ENCODE measurements at regions not wholly inside any gene's neighbourhood (a gene's known extent, or its start where the extent isn't known, plus 50 kb on each side); places are given as distances from the start of the nearest gene placed in this dataset.
"Not testable (repeated sequence)": the region's sequence is repeated elsewhere in the genome, so short reads cannot be mapped to it uniquely, and the experiment has no call there.

DNA sequence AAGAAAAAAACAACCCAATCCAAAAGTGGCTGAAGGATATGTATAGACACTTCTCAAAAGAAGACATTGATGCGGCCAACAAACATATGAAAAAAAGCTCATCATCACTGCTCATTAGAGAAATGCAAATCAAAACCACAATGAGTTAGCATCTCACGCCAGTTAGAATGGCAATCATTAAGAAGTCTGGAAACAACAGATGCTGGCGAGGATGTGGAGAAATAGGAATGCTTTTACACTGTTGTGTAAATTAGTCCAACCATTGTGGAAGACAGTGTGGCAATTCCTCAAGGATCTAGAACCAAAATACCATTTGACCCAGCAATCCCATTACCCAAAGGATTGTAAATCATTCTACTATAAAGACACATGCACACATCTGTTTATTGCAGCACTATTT, 107.2 kb downstream of the ARL4C start:
- not testable (repeated sequence) for H3K4me1 ChIP-seq (ENCODE audit: insufficient read depth, low read length); H3K9ac ChIP-seq (ENCODE audit: low read depth, low read length); H3K4me3 ChIP-seq (ENCODE audit: low read length); H3K9me3 ChIP-seq (ENCODE audit: insufficient read depth, low read depth, low read length); H3K27ac ChIP-seq (ENCODE audit: low read length); H3K36me3 ChIP-seq (ENCODE audit: insufficient read depth, low read depth, low read length); H3K27me3 ChIP-seq (ENCODE audit: insufficient read depth, low read length)

DNA sequence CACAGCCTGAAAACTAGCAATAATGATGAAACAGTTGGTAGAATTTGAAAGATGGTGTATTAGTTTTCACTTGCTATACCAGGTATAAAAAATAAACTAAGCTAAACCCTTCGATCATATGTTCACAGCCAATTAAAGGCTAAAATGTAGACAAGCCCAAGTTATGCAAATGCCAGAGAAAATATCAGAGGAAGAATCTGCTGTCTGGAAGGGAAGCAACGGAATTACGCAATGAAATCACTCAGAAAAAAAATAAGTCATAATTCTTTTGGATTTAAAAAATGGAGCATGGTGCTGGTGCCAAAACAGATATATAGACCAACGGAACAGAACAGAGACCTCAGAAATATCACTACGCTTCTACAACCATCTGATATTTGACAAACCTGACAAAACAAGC, 108.3 kb downstream of the ARL4C start:
- Histone ChIP-seq H3K36me3 (ENCODE audit: insufficient read depth, low read depth, low read length) (no peaks in the 10 kb centered on the region), H3K27me3 (ENCODE audit: insufficient read depth, low read length) (no peaks in the 10 kb centered on the region), H3K9me3 (ENCODE audit: insufficient read depth, low read depth, low read length) (no peaks in the 10 kb centered on the region), H3K4me1 (ENCODE audit: insufficient read depth, low read length) (no peaks in the 10 kb centered on the region), H3K27ac (ENCODE audit: low read length) (no peak overlapping the region), H3K4me3 (ENCODE audit: low read length) (no peak overlapping the region), H3K9ac (ENCODE audit: low read depth, low read length) (no peak overlapping the region)

DNA sequence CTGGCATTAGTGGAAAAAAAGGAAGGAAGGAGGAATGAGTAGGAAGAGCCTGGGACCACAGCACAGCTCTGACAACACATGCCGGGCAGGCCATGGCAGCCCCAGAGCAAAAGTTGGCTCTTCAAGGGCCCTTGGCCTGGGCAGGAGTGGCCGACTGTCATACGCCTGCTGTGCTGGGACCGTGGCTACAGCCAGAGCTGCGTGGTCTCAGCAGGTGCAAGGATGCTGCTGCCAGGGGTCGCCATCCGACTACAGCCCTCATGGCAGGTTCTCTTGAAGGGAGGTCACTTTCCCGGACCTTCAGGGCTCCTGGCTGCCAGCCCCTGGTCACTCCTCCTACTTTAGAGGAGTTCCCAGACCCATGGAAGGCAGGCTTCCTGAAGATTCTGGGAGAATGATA, 109.9 kb downstream of the ARL4C start:
- no peaks in the 10 kb centered on the region for H3K9me3 ChIP-seq (ENCODE audit: insufficient read depth, low read depth, low read length)
- no peaks in the 10 kb centered on the region for H3K36me3 ChIP-seq (ENCODE audit: insufficient read depth, low read depth, low read length)
- H3K4me1 ChIP-seq (ENCODE audit: insufficient read depth, low read length), result no peaks in the 10 kb centered on the region
- no peak overlapping the region for H3K4me3 ChIP-seq (ENCODE audit: low read length)
- no peak overlapping the region for H3K27ac ChIP-seq (ENCODE audit: low read length)
- H3K9ac ChIP-seq (ENCODE audit: low read depth, low read length), result no peak overlapping the region
- no peaks in the 10 kb centered on the region for H3K27me3 ChIP-seq (ENCODE audit: insufficient read depth, low read length)

GRCh38 chr2:234382131-234382530, 114.8 kb downstream of the ARL4C start:
- H3K4me3 ChIP-seq (ENCODE audit: low read length), result no peak overlapping the region
- no peaks in the 10 kb centered on the region for H3K36me3 ChIP-seq (ENCODE audit: insufficient read depth, low read depth, low read length)
- no peaks in the 10 kb centered on the region for H3K9me3 ChIP-seq (ENCODE audit: insufficient read depth, low read depth, low read length)
- H3K9ac ChIP-seq (ENCODE audit: low read depth, low read length), result no peak overlapping the region
- no peak overlapping the region for H3K27ac ChIP-seq (ENCODE audit: low read length)
- H3K27me3 ChIP-seq (ENCODE audit: insufficient read depth, low read length), result no peaks in the 10 kb centered on the region
- 0 out of 2 replicates have a peak, but pooled peaks cover 3% of the 10 kb centered on the region for H3K4me1 ChIP-seq (ENCODE audit: insufficient read depth, low read length)

GRCh38 chr2:234378958-234379357, 117.9 kb downstream of the ARL4C start:
- H3K27me3 ChIP-seq (ENCODE audit: insufficient read depth, low read length); H3K27ac ChIP-seq (ENCODE audit: low read length); H3K9me3 ChIP-seq (ENCODE audit: insufficient read depth, low read depth, low read length); H3K4me3 ChIP-seq (ENCODE audit: low read length); H3K36me3 ChIP-seq (ENCODE audit: insufficient read depth, low read depth, low read length); H3K4me1 ChIP-seq (ENCODE audit: insufficient read depth, low read length); H3K9ac ChIP-seq (ENCODE audit: low read depth, low read length): not testable (repeated sequence)

DNA sequence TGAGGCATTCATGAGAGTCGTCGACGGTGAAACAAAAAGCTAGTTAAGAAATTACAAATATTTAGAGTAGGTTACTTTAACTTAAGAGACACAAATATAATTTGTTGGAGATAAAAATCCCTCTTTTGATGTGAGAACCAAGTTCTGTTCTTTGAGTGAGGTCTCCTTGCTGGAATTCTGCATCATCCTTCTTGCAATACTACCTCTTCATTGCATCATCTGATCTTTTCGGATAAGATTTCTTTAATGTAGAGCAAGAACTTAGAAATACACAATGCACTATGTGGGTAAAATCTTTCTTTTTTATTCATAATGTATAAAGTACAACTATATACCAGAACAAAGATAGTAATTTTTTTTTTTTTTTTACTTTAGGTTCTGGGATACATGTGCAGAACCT, 118.4 kb downstream of the ARL4C start:
- H3K4me1 ChIP-seq (ENCODE audit: insufficient read depth, low read length), result 0 out of 2 replicates have a peak, but pooled peaks cover 3% of the 10 kb centered on the region
- H3K9me3 ChIP-seq (ENCODE audit: insufficient read depth, low read depth, low read length), result no peaks in the 10 kb centered on the region
- no peak overlapping the region; the same call in 1 of the 2 replicates for H3K9ac ChIP-seq (ENCODE audit: low read depth, low read length)
- H3K27me3 ChIP-seq (ENCODE audit: insufficient read depth, low read length), result no peaks in the 10 kb centered on the region
- no peaks in the 10 kb centered on the region for H3K36me3 ChIP-seq (ENCODE audit: insufficient read depth, low read depth, low read length)
- H3K27ac ChIP-seq (ENCODE audit: low read length), result no peak overlapping the region
- no peak overlapping the region for H3K4me3 ChIP-seq (ENCODE audit: low read length)

GRCh38 chr2:234377761-234378391, 119.0 kb downstream of the ARL4C start:
- Histone ChIP-seq H3K9ac (ENCODE audit: low read depth, low read length) (no peak overlapping the region; the same call in 1 of the 2 replicates), H3K4me1 (ENCODE audit: insufficient read depth, low read length) (0 out of 2 replicates have a peak, but pooled peaks cover 3% of the 10 kb centered on the region), H3K27me3 (ENCODE audit: insufficient read depth, low read length) (no peaks in the 10 kb centered on the region), H3K27ac (ENCODE audit: low read length) (no peak overlapping the region), H3K4me3 (ENCODE audit: low read length) (no peak overlapping the region), H3K9me3 (ENCODE audit: insufficient read depth, low read depth, low read length) (no peaks in the 10 kb centered on the region), H3K36me3 (ENCODE audit: insufficient read depth, low read depth, low read length) (no peaks in the 10 kb centered on the region)

- Histone ChIP-seq H3K4me1 (ENCODE audit: insufficient read depth, low read length) (0 out of 2 replicates have a peak, but pooled peaks cover 3% of the 10 kb centered on the region), H3K27me3 (ENCODE audit: insufficient read depth, low read length) (no peaks in the 10 kb centered on the region), H3K4me3 (ENCODE audit: low read length) (no peak overlapping the region), H3K27ac (ENCODE audit: low read length) (no peak overlapping the region), H3K9ac (ENCODE audit: low read depth, low read length) (no peak overlapping the region), H3K9me3 (ENCODE audit: insufficient read depth, low read depth, low read length) (no peaks in the 10 kb centered on the region), H3K36me3 (ENCODE audit: insufficient read depth, low read depth, low read length) (no peaks in the 10 kb centered on the region)
These were observed 120.7 kb downstream of the ARL4C start for GRCh38 chr2:234376229-234376628.

DNA sequence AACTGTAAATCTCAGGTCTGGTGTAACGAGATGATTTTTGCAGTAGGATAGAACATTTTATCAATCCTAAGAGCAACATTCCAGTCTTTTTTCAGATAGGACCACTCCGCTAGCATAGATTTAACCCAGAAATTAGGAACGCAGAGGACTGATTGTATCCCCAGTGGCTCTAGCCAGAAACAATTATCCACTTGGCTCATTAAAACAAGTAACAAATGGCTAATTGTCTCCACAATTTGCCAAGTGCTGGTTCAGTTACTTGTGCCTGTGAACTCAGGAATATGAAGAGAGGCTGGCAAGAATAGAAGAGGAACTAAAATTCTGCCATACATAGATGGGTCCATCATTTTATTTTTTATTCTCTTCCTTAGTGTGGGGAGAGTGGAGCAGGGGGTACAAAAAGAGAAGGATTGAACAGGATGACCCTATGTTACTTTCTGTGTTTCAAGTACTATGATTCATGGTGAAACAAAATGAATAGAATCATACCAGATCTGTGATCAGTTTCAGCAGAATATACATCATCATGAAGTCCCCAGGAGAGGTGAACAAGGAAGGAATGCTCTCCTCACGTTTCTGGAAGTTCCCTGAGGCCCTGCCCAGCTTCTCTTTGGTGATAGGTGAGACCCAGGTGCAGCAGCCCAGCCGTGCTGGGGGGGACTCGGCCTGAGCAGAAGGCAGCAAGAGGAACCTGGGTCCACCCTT, 121.6 kb downstream of the ARL4C start:
- Histone ChIP-seq H3K9me3 (ENCODE audit: insufficient read depth, low read depth, low read length) (no peaks in the 10 kb centered on the region), H3K27ac (ENCODE audit: low read length) (no peak overlapping the region), H3K9ac (ENCODE audit: low read depth, low read length) (no peak overlapping the region), H3K4me1 (ENCODE audit: insufficient read depth, low read length) (0 out of 2 replicates have a peak, but pooled peaks cover 3% of the 10 kb centered on the region), H3K36me3 (ENCODE audit: insufficient read depth, low read depth, low read length) (no peaks in the 10 kb centered on the region), H3K4me3 (ENCODE audit: low read length) (no peak overlapping the region), H3K27me3 (ENCODE audit: insufficient read depth, low read length) (no peaks in the 10 kb centered on the region)

DNA sequence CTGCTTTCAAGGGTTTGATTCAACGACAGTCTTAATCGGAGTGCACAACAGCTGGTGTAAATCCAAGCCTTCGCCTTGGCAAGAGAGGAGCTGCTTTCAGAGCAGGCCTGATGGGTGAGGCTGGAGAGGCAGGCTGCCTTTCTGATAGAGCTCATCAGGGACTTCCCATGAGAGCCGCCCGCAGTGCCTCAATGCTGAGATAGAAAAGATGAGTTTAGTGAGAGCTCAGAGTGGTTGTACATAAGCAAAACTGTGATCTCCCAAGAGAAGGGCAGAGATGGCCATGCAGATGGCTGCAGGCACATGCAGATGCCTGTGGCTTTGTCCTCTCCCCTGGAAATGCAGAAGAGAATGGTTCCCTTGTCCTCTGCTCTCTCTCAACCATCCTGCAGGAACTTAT, 122.1 kb downstream of the ARL4C start:
- no peaks in the 10 kb centered on the region for H3K9me3 ChIP-seq (ENCODE audit: insufficient read depth, low read depth, low read length)
- H3K27me3 ChIP-seq (ENCODE audit: insufficient read depth, low read length), result no peaks in the 10 kb centered on the region
- H3K4me3 ChIP-seq (ENCODE audit: low read length), result no peak overlapping the region
- H3K36me3 ChIP-seq (ENCODE audit: insufficient read depth, low read depth, low read length), result no peaks in the 10 kb centered on the region
- H3K27ac ChIP-seq (ENCODE audit: low read length), result no peak overlapping the region
- 0 out of 2 replicates have a peak, but pooled peaks cover 3% of the 10 kb centered on the region for H3K4me1 ChIP-seq (ENCODE audit: insufficient read depth, low read length)
- no peak overlapping the region for H3K9ac ChIP-seq (ENCODE audit: low read depth, low read length)

GRCh38 chr2:234374150-234374508, 122.8 kb downstream of the ARL4C start:
- H3K4me3 ChIP-seq (ENCODE audit: low read length), result no peak overlapping the region
- no peak overlapping the region for H3K9ac ChIP-seq (ENCODE audit: low read depth, low read length)
- no peaks in the 10 kb centered on the region for H3K9me3 ChIP-seq (ENCODE audit: insufficient read depth, low read depth, low read length)
- no peaks in the 10 kb centered on the region for H3K27me3 ChIP-seq (ENCODE audit: insufficient read depth, low read length)
- H3K4me1 ChIP-seq (ENCODE audit: insufficient read depth, low read length), result peaks cover 3% of the 10 kb centered on the region; the same call in 1 of the 2 replicates
- H3K27ac ChIP-seq (ENCODE audit: low read length), result no peak overlapping the region
- H3K36me3 ChIP-seq (ENCODE audit: insufficient read depth, low read depth, low read length), result no peaks in the 10 kb centered on the region

- Histone ChIP-seq H3K36me3 (ENCODE audit: insufficient read depth, low read depth, low read length) (no peaks in the 10 kb centered on the region), H3K4me3 (ENCODE audit: low read length) (no peak overlapping the region), H3K9me3 (ENCODE audit: insufficient read depth, low read depth, low read length) (no peaks in the 10 kb centered on the region), H3K27ac (ENCODE audit: low read length) (no peak overlapping the region), H3K4me1 (ENCODE audit: insufficient read depth, low read length) (peaks cover 7% of the 10 kb centered on the region), H3K27me3 (ENCODE audit: insufficient read depth, low read length) (no peaks in the 10 kb centered on the region), H3K9ac (ENCODE audit: low read depth, low read length) (no peak overlapping the region)
These were observed 123.3 kb downstream of the ARL4C start for GRCh38 chr2:234373481-234374149.

Data from iPS-20b (cell line).